Effector memory CD8-positive, alpha-beta T cell (primary cell): ENCODE measurements at regions not wholly inside any gene's neighbourhood (a gene's known extent, or its start where the extent isn't known, plus 50 kb on each side); places are given as distances from the start of the nearest gene placed in this dataset.

Source experiments
- ATAC-seq: fragments of 150-1000 bp; cut with Tn5 transposase; replicated peaks from 2 replicates; pipeline ENCODE4 v1.10.0; 2021; ENCODE audit warnings: mild to moderate bottlenecking, moderate library complexity
- DNase-seq, 3 experiments: peaks; one replicate each; pipeline ENCODE4 v3.0.0; 2021
- H3K27ac Mint-ChIP-seq, 2 donors: one replicate each; pipeline ENCODE4 v1.8.0; 2022; ENCODE audit warnings: mild to moderate bottlenecking in 2 of 2, mixed read lengths in 2 of 2, moderate library complexity in 2 of 2
- H3K27me3 Mint-ChIP-seq, 2 donors: one replicate each; pipeline ENCODE4 v1.8.0; 2022; ENCODE audit warnings: mixed read lengths in 2 of 2
- H3K36me3 Mint-ChIP-seq: one replicate; pipeline ENCODE4 v1.8.0; 2022; ENCODE audit warnings: mild to moderate bottlenecking, moderate library complexity, mixed read lengths; ENCODE audit not compliant: insufficient read depth
- H3K4me1 Mint-ChIP-seq, 2 donors: one replicate each; pipeline ENCODE4 v1.8.0; 2022; ENCODE audit warnings: low read depth in 2 of 2, mixed read lengths in 2 of 2
- H3K4me3 Mint-ChIP-seq, 2 donors: one replicate each; pipeline ENCODE4 v1.8.0; 2022; ENCODE audit warnings: mild to moderate bottlenecking in 2 of 2, mixed read lengths in 2 of 2, moderate library complexity in 2 of 2
- H3K9me3 Mint-ChIP-seq, 2 donors: one replicate each; pipeline ENCODE4 v1.8.0; 2022; ENCODE audit warnings: mixed read lengths in 2 of 2

GRCh38 chr4:185920171-185920570, 108.2 kb upstream of the SORBS2 start:
- Mint-ChIP-seq H3K9me3 (peaks cover 3 to 6% of the 10 kb centered on the region in 2 donors), H3K4me3 (no peak overlapping the region), H3K4me1 (no peaks in the 10 kb centered on the region), H3K36me3 (no peaks in the 10 kb centered on the region), H3K27me3 (peaks cover 0 to 7% of the 10 kb centered on the region in 2 donors), H3K27ac (no peak overlapping the region)
- ATAC-seq (no peak), DNase-seq (no peak)

- DNase-seq, result no peak
- peaks cover 3 to 6% of the 10 kb centered on the region in 2 donors for H3K9me3 Mint-ChIP-seq
- no peak for ATAC-seq
- H3K36me3 Mint-ChIP-seq, result no peaks in the 10 kb centered on the region
- no peaks in the 10 kb centered on the region for H3K4me1 Mint-ChIP-seq
- no peak overlapping the region for H3K27ac Mint-ChIP-seq
- H3K27me3 Mint-ChIP-seq, result peaks cover 0 to 7% of the 10 kb centered on the region in 2 donors
- no peak overlapping the region for H3K4me3 Mint-ChIP-seq
Observed at GRCh38 chr4:185920691-185921260, 108.8 kb upstream of the SORBS2 start.

- H3K27ac Mint-ChIP-seq, result no peak overlapping the region
- no peaks in the 10 kb centered on the region for H3K36me3 Mint-ChIP-seq
- ATAC-seq (no peak), DNase-seq (no peak)
- no peaks in the 10 kb centered on the region for H3K4me1 Mint-ChIP-seq
- H3K27me3 Mint-ChIP-seq, result peaks cover 0 to 7% of the 10 kb centered on the region in 2 donors
- H3K9me3 Mint-ChIP-seq, result peaks cover 3 to 6% of the 10 kb centered on the region in 2 donors
- no peak overlapping the region for H3K4me3 Mint-ChIP-seq
Observed at GRCh38 chr4:185921583-185922555, 109.9 kb upstream of the SORBS2 start.

GRCh38 chr4:185924458-185925044, 112.6 kb upstream of the SORBS2 start:
- Mint-ChIP-seq H3K4me3 (no peak overlapping the region), H3K27ac (no peak overlapping the region), H3K4me1 (no peaks in the 10 kb centered on the region), H3K27me3 (peaks cover 0 to 7% of the 10 kb centered on the region in 2 donors), H3K9me3 (peaks cover 3 to 6% of the 10 kb centered on the region in 2 donors), H3K36me3 (no peaks in the 10 kb centered on the region)
- DNase-seq (no peak), ATAC-seq (no peak)

- H3K4me3 Mint-ChIP-seq, result no peak overlapping the region
- peaks cover 0 to 7% of the 10 kb centered on the region in 2 donors for H3K27me3 Mint-ChIP-seq
- H3K4me1 Mint-ChIP-seq, result no peaks in the 10 kb centered on the region
Observed at GRCh38 chr4:185925910-185926360, 113.9 kb upstream of the SORBS2 start.

GRCh38 chr4:185931375-185931774, 119.4 kb upstream of the SORBS2 start:
- Mint-ChIP-seq H3K9me3 (no peaks in the 10 kb centered on the region), H3K4me3 (no peak overlapping the region), H3K27ac (no peak overlapping the region), H3K36me3 (no peaks in the 10 kb centered on the region), H3K4me1 (no peaks in the 10 kb centered on the region), H3K27me3 (peaks cover 5 to 29% of the 10 kb centered on the region in 2 donors)
- DNase-seq, result no peak
- no peak for ATAC-seq

More at GRCh38 chr4:185925910-185926360, 113.9 kb upstream of the SORBS2 start:
- H3K36me3 Mint-ChIP-seq, result no peaks in the 10 kb centered on the region
- no peak for DNase-seq
- ATAC-seq, result no peak
- no peak overlapping the region for H3K27ac Mint-ChIP-seq
- H3K9me3 Mint-ChIP-seq, result peaks cover 3 to 6% of the 10 kb centered on the region in 2 donors

- Mint-ChIP-seq H3K36me3 (no peaks in the 10 kb centered on the region), H3K27me3 (peaks cover 5 to 29% of the 10 kb centered on the region in 2 donors), H3K4me1 (no peaks in the 10 kb centered on the region), H3K27ac (no peak overlapping the region), H3K9me3 (no peaks in the 10 kb centered on the region), H3K4me3 (no peak overlapping the region)
- DNase-seq, result no peak
- no peak for ATAC-seq
Observed at GRCh38 chr4:185931986-185932385, 120.0 kb upstream of the SORBS2 start.

GRCh38 chr4:185932491-185932890, 120.5 kb upstream of the SORBS2 start:
- H3K9me3 Mint-ChIP-seq, result no peaks in the 10 kb centered on the region
- no peaks in the 10 kb centered on the region for H3K36me3 Mint-ChIP-seq
- H3K4me3 Mint-ChIP-seq, result no peak overlapping the region
- ATAC-seq, result no peak
- no peak overlapping the region for H3K27ac Mint-ChIP-seq
- peaks cover 5 to 29% of the 10 kb centered on the region in 2 donors for H3K27me3 Mint-ChIP-seq
- DNase-seq, result no peak
- no peaks in the 10 kb centered on the region for H3K4me1 Mint-ChIP-seq

- peaks cover 5 to 29% of the 10 kb centered on the region in 2 donors for H3K27me3 Mint-ChIP-seq
- no peak overlapping the region for H3K27ac Mint-ChIP-seq
- H3K4me3 Mint-ChIP-seq, result no peak overlapping the region
- no peak for ATAC-seq
- H3K4me1 Mint-ChIP-seq, result no peaks in the 10 kb centered on the region
- no peak for DNase-seq
- no peaks in the 10 kb centered on the region for H3K36me3 Mint-ChIP-seq
- no peaks in the 10 kb centered on the region for H3K9me3 Mint-ChIP-seq
Observed at GRCh38 chr4:185933078-185933581, 121.1 kb upstream of the SORBS2 start.

- no peak for ATAC-seq
- Mint-ChIP-seq H3K4me1 (no peaks in the 10 kb centered on the region), H3K27ac (no peak overlapping the region)
Observed at GRCh38 chr4:185936650-185937376, 124.8 kb upstream of the SORBS2 start.

GRCh38 chr4:185938654-185939053, 126.7 kb upstream of the SORBS2 start:
- Mint-ChIP-seq H3K4me3 (no peak overlapping the region), H3K9me3 (no peaks in the 10 kb centered on the region), H3K4me1 (no peaks in the 10 kb centered on the region), H3K27ac (no peak overlapping the region), H3K27me3 (peaks cover 0 to 3% of the 10 kb centered on the region in 2 donors), H3K36me3 (no peaks in the 10 kb centered on the region)
- no peak for ATAC-seq
- DNase-seq, result no peak

More at GRCh38 chr4:185936650-185937376, 124.8 kb upstream of the SORBS2 start:
- Mint-ChIP-seq H3K36me3 (no peaks in the 10 kb centered on the region), H3K9me3 (no peaks in the 10 kb centered on the region), H3K27me3 (peaks cover 0 to 22% of the 10 kb centered on the region in 2 donors), H3K4me3 (no peak overlapping the region)
- no peak for DNase-seq

GRCh38 chr4:185941461-185941860, 127.5 kb upstream of the TLR3 start:
- Mint-ChIP-seq H3K36me3 (no peaks in the 10 kb centered on the region), H3K4me3 (no peak overlapping the region), H3K27ac (no peak overlapping the region), H3K9me3 (no peaks in the 10 kb centered on the region), H3K4me1 (no peaks in the 10 kb centered on the region), H3K27me3 (no peaks in the 10 kb centered on the region)
- DNase-seq (no peak), ATAC-seq (no peak)

- DNase-seq (no peak), ATAC-seq (no peak)
- Mint-ChIP-seq H3K27me3 (peaks cover 5 to 22% of the 10 kb centered on the region in 2 donors), H3K4me3 (no peak overlapping the region), H3K27ac (no peak overlapping the region), H3K4me1 (no peaks in the 10 kb centered on the region), H3K36me3 (no peaks in the 10 kb centered on the region), H3K9me3 (no peaks in the 10 kb centered on the region)
Observed at GRCh38 chr4:185945252-185945651, 123.7 kb upstream of the TLR3 start.
